ENCODE measurements at regions not wholly inside any gene's neighbourhood (a gene's known extent, or its start where the extent isn't known, plus 50 kb on each side); places are given as distances from the start of the nearest gene placed in this dataset.

DNA sequence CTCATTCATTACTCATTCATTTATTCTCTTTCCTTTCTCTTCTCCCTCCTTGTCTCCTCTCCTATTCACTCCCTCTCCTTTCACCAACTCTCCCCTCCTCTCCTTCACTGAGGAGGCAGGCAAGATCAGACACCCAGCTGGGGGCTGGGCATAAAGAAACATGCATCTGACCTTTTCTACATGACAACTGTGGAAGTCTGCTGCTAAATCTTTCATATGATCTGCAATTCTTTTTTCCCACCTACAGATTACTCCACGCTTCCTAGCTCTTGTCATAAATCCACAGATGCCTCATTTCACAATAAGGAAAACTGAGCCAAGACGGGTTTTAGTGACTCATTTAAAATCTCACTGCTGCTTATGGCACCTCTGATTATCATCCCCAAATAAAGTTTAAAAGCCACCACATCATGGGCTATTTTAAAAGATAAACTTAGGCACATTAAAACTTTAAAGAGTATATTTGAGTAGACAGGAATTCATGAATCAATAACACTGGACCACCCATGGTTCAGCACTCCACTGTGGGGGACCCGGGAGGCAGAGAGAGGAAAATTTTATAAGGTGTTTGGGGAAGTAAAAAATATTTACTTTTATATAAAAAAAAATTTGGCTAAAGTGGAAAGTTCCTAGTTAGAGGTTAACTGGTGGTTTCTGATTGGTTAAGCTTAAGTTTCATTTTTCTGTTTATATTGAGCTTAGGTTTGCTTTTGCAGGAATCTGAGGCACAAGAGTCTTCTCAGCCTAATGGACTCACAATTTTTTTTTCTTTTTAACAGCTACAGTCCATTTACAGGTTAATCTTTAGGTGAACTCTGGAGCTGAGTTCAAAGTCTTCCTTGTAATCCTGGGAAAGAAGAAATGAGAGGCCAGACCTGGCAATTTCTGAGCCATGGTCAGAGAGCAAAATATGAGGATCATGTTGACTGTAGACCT lies 55.8 kb upstream of the DNAH14 start:
- no peak overlapping the region for H3K27ac ChIP-seq
- TF ChIP-seq ZFX (IDR thresholded peaks at IDR 0.05; ENCODE audit: borderline replicate concordance), result no peak
- TF ChIP-seq, protein P1, sequence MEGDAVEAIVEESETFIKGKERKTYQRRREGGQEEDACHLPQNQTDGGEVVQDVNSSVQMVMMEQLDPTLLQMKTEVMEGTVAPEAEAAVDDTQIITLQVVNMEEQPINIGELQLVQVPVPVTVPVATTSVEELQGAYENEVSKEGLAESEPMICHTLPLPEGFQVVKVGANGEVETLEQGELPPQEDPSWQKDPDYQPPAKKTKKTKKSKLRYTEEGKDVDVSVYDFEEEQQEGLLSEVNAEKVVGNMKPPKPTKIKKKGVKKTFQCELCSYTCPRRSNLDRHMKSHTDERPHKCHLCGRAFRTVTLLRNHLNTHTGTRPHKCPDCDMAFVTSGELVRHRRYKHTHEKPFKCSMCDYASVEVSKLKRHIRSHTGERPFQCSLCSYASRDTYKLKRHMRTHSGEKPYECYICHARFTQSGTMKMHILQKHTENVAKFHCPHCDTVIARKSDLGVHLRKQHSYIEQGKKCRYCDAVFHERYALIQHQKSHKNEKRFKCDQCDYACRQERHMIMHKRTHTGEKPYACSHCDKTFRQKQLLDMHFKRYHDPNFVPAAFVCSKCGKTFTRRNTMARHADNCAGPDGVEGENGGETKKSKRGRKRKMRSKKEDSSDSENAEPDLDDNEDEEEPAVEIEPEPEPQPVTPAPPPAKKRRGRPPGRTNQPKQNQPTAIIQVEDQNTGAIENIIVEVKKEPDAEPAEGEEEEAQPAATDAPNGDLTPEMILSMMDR (IDR thresholded peaks at IDR 0.05), result no peak

DNA sequence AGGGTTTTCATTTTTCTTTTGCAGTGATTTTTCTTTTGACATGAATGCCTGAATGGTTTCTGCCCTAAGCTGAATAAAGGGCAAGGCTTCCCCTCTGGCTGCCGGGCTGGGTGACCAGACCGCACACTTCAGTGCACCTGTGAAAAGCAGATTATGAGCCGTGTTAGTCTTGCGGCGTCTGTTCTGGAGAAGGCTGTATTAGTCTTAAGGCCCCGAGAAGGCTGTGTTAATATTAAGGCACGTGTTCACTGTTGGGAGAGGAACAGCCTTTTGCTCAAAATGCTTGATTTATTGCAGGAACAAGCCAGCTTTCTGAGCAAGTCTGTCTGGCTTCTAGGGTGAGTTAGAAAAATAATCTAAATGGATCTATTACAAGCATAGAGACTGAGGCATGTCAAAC lies 54.7 kb upstream of the DNAH14 start:
- no peak for TF ChIP-seq ZFX (IDR thresholded peaks at IDR 0.05; ENCODE audit: borderline replicate concordance)
- TF ChIP-seq, protein P1 (IDR thresholded peaks at IDR 0.05), result no peak
- no peak overlapping the region for H3K27ac ChIP-seq

GRCh38 chr1:224879162-224879803 lies 50.2 kb upstream of the DNAH14 start:
- no peak overlapping the region for H3K27ac ChIP-seq
- no peak for TF ChIP-seq ZFX (IDR thresholded peaks at IDR 0.05; ENCODE audit: borderline replicate concordance)
